Parathyroid adenoma (tissue), 2 donors: ENCODE measurements at regions not wholly inside any gene's neighbourhood (a gene's known extent, or its start where the extent isn't known, plus 50 kb on each side); places are given as distances from the start of the nearest gene placed in this dataset.

ENCODE experiments used
- H2AFZ ChIP-seq: fragments of 300-600 bp; sonication (generic); one replicate; pipeline ENCODE4 v1.7.0; 2017; ENCODE audit warnings: antibody characterized with exemption, mild to moderate bottlenecking
- H3K27ac ChIP-seq: fragments of 300-600 bp; sonication (generic); one replicate; pipeline ENCODE4 v1.7.0; 2017
- H3K27me3 ChIP-seq: fragments of 300-600 bp; sonication (generic); one replicate; pipeline ENCODE4 v1.7.0; 2017; ENCODE audit warnings: low read length; ENCODE audit not compliant: control insufficient read depth, insufficient read depth
- H3K36me3 ChIP-seq: fragments of 300-600 bp; sonication (generic); one replicate; pipeline ENCODE4 v1.7.0; 2017; ENCODE audit warnings: low read length; ENCODE audit not compliant: control insufficient read depth, insufficient read depth
- H3K4me1 ChIP-seq: fragments of 300-600 bp; sonication (generic); one replicate; pipeline ENCODE4 v1.7.0; 2017; ENCODE audit warnings: control low read depth
- H3K4me2 ChIP-seq: fragments of 300-600 bp; sonication (generic); one replicate; pipeline ENCODE4 v1.7.0; 2017; ENCODE audit warnings: low read length
- H3K4me3 ChIP-seq: fragments of 300-600 bp; sonication (generic); one replicate; pipeline ENCODE4 v1.7.0; 2017; ENCODE audit warnings: low read depth, low read length
- H3K79me2 ChIP-seq: fragments of 300-600 bp; sonication (generic); one replicate; pipeline ENCODE4 v1.7.0; 2017; ENCODE audit warnings: control low read depth
- H3K9ac ChIP-seq: fragments of 300-600 bp; sonication (generic); one replicate; pipeline ENCODE4 v1.7.0; 2017; ENCODE audit warnings: mild to moderate bottlenecking
- H3K9me3 ChIP-seq: fragments of 300-600 bp; sonication (generic); one replicate; pipeline ENCODE4 v1.7.0; 2017; ENCODE audit warnings: low read length; ENCODE audit not compliant: control insufficient read depth
- CTCF ChIP-seq: fragments of 300-600 bp; sonication (generic); IDR thresholded peaks from one replicate; pipeline ENCODE4 v1.7.0; 2017; ENCODE audit warnings: antibody characterized with exemption, mild to moderate bottlenecking
- donor health status: primary hyperparathyroidism.

DNA sequence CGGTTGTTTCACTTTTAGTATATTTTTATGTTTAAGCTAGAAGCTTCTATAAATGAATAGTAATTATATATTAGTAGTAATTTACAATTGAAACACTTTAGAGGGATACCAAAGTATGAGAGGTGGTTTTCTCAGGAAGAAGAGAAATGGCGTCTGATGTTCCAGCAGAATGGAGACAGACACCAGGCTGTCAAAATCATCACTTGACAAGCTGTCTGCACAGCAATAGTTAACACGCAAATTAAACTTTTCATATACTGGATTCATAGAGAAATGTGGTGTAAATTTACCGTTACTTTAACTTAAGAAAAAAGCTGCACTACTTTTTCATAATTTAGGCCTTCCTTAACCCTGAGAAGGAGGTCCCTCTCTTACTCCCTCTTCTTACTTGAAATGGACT lies 82.6 kb downstream of the FAM217A start:
- Histone ChIP-seq H3K27ac (no peak overlapping the region), H2AFZ (no peak overlapping the region), H3K4me1 (peaks cover 4% of the 10 kb centered on the region), H3K4me2 (no peak overlapping the region), H3K9me3 (no peaks in the 10 kb centered on the region), H3K79me2 (no peaks in the 10 kb centered on the region), H3K36me3 (no peaks in the 10 kb centered on the region), H3K4me3 (no peak overlapping the region), H3K9ac (no peak overlapping the region), H3K27me3 (no peaks in the 10 kb centered on the region)
- no peak for TF ChIP-seq CTCF

DNA sequence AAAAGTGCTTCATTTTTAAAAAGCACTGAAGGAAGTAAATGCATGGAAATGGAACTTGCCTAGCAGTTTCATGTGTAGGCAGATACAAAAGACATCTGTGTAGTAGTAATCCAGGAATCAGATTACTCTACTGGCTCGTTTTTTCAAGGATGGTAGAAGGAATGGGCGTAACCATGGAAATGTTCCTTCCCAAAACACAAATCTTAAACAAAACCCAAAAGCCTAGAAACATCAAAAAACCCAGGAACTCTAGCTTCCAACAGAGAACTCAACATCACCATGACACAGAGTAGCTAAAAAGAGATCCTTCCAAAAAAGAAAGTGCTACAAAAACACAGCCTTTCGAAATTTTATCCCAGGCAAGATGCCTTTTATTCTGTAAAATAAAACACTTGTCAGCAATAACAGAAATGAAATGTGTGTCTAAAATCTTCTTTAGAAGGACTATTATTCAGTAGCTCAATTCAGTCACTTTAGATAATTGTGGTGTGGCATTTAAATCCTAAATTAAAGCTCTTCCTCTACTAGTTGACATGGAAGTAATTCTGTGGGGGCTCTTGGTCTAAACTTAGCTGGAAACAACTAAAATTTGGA lies 81.7 kb downstream of the FAM217A start:
- H3K27me3 ChIP-seq, result no peaks in the 10 kb centered on the region
- H3K79me2 ChIP-seq, result peaks cover 5% of the 10 kb centered on the region
- H3K9ac ChIP-seq, result no peak overlapping the region
- H2AFZ ChIP-seq, result no peak overlapping the region
- no peaks in the 10 kb centered on the region for H3K4me1 ChIP-seq
- no peak overlapping the region for H3K27ac ChIP-seq
- no peaks in the 10 kb centered on the region for H3K36me3 ChIP-seq
- no peak for TF ChIP-seq CTCF
- H3K9me3 ChIP-seq, result no peaks in the 10 kb centered on the region
- H3K4me3 ChIP-seq, result no peak overlapping the region
- peak overlapping the region; percentile 10 for H3K4me2 ChIP-seq

DNA sequence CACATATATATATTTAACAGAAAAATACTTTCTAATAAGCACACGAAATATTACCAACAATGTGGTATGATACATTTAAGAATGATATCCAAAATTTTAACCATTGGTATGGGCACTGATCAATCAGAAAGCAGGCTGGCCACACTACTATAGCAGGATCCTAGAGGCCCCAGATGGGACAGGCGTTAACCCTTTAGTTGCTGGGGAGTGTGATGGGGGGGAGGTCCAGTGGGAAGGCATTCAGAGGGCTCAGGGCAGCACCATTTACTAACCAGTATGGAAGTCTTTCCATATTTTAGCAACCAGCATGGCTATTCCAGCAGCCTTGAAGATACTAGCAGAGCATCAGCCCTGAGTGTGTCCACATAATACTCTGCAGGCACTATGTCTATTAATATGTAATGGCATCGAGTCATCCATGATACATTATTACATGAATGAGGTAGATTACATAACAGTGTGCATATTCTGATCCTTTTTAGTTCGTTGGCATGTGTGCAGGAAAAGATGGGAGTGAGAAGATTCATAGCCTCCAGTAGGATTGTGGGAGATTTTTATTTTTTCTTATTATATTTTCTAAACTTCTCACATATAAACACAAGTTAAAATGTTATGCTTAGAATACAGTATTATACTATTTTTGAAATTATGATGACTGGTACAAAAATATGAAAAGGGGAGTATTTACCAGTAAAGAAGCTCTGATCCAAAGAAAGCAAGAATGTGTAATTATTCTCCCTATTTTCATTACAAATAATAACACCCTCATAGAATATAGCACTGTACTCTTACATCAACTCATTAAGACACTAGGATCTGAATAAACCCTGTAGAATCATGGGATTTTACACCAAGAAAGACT lies 78.9 kb downstream of the FAM217A start:
- Histone ChIP-seq H3K4me3 (no peak overlapping the region), H3K4me1 (no peaks in the 10 kb centered on the region), H3K4me2 (no peak overlapping the region), H3K27ac (no peak overlapping the region), H2AFZ (no peak overlapping the region), H3K36me3 (no peaks in the 10 kb centered on the region), H3K9ac (no peak overlapping the region), H3K27me3 (no peaks in the 10 kb centered on the region), H3K9me3 (no peaks in the 10 kb centered on the region), H3K79me2 (peaks cover 13% of the 10 kb centered on the region)
- TF ChIP-seq CTCF, result no peak

- H3K9me3 ChIP-seq, result no peaks in the 10 kb centered on the region
- no peak overlapping the region for H3K4me2 ChIP-seq
- H2AFZ ChIP-seq, result no peak overlapping the region
- no peak for TF ChIP-seq CTCF
- H3K4me1 ChIP-seq, result no peaks in the 10 kb centered on the region
- H3K27ac ChIP-seq, result no peak overlapping the region
- no peak overlapping the region for H3K4me3 ChIP-seq
- H3K79me2 ChIP-seq, result peaks cover 19% of the 10 kb centered on the region
- no peak overlapping the region for H3K9ac ChIP-seq
- no peaks in the 10 kb centered on the region for H3K27me3 ChIP-seq
- no peaks in the 10 kb centered on the region for H3K36me3 ChIP-seq
Observed at GRCh38 chr6:4004249-4004648, 74.7 kb downstream of the FAM217A start.
